Mucosa of gallbladder (tissue), 1 donor: ENCODE measurements at regions not wholly inside any gene's neighbourhood (a gene's known extent, or its start where the extent isn't known, plus 50 kb on each side); places are given as distances from the start of the nearest gene placed in this dataset.

Experiments
- DNase-seq: peaks from one replicate; pipeline ENCODE4 v3.0.0-alpha.2; 2020; ENCODE audit warnings: low spot score
- donor health status: DM: no; HTN: no; CAD: no.

DNA sequence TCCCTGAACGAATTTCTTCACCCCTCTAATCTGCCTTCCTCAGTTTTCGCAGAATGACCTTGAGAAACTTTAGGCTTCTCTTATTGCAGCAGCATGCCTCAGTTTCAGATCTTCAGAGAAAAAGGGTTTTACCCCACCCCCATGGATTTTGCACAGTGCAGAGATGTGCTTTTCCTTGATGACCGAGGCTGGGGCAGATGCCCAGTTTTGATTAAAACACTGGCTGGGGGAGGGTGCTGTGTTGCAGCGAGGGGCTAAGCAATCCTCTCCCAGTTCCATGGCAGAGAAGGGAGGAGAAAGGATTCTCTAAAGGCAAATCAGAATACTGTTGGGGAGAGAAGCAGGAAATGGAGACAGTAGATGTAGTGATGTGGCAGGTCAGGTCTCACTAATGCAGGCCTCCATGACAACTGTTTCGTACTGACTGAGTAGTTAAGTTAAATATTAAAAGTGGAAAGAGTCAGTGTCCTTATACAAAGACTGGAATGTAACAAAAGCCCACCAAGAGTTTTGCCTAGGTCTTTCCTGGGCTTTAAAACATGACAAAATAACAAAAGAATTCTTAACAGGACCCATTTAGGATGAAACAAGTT is 50.8 kb upstream of the PDZD8 start:
- no peak for DNase-seq

GRCh38 chr10:117424883-117425649 is 49.8 kb upstream of the PDZD8 start:
- DNase-seq: no peak
